Tibial nerve (tissue), 4 donors: ENCODE measurements at regions not wholly inside any gene's neighbourhood (a gene's known extent, or its start where the extent isn't known, plus 50 kb on each side); places are given as distances from the start of the nearest gene placed in this dataset.

Experiments used
- EP300 ChIP-seq, 2 donors: sonication (generic); formaldehyde crosslinking; IDR thresholded peaks; one replicate each; pipeline ENCODE4 v1.6.1; 2017; ENCODE audit warnings: antibody characterized with exemption in 2 of 2, mild to moderate bottlenecking in 1 of 2
- POLR2A ChIP-seq, 2 donors: fragments of 450-650 bp; IDR thresholded peaks; one replicate each; pipeline ENCODE4 v1.6.1; 2017; ENCODE audit warnings: antibody characterized with exemption in 2 of 2, mild to moderate bottlenecking in 2 of 2, moderate library complexity in 2 of 2
- TF ChIP-seq, protein P1 (sequence below), 5 experiments: fragments of 200-600 bp in 3 of 5; fragments of 450-650 bp in 2 of 5; sonication (generic) in 3 of 5; IDR thresholded peaks; one replicate each; pipeline ENCODE4 v1.5.1; 2016 to 2019; ENCODE audit warnings: antibody characterized with exemption in 5 of 5, mild to moderate bottlenecking in 3 of 5, moderate library complexity in 2 of 5

DNA sequence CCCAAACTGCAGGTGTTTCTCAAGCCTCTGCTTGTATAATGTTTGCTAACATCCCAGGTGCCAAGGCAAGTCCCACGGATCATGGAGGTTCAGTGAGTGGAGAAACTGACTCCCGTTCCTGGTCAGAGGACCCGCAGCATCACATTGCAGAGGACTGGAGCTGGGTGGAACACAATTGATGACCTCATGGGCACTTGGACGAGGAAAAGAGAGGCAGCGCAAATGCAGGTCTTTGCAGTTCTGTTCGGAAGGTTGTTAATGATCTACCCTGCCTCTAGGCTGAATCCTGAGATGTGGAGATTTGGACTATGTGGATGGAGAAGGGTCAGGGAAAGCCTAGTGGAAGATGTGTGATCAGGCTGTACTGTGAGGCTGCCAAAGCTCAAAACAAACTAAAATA is 192.9 kb downstream of the DUSP10 start:
- TF ChIP-seq POLR2A (IDR thresholded peaks at IDR 0.05) (no peak), EP300 (IDR thresholded peaks at IDR 0.05) (no peak)
- TF ChIP-seq, protein P1, sequence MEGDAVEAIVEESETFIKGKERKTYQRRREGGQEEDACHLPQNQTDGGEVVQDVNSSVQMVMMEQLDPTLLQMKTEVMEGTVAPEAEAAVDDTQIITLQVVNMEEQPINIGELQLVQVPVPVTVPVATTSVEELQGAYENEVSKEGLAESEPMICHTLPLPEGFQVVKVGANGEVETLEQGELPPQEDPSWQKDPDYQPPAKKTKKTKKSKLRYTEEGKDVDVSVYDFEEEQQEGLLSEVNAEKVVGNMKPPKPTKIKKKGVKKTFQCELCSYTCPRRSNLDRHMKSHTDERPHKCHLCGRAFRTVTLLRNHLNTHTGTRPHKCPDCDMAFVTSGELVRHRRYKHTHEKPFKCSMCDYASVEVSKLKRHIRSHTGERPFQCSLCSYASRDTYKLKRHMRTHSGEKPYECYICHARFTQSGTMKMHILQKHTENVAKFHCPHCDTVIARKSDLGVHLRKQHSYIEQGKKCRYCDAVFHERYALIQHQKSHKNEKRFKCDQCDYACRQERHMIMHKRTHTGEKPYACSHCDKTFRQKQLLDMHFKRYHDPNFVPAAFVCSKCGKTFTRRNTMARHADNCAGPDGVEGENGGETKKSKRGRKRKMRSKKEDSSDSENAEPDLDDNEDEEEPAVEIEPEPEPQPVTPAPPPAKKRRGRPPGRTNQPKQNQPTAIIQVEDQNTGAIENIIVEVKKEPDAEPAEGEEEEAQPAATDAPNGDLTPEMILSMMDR (IDR thresholded peaks at IDR 0.05) = no peak
